ENCODE measurements at regions not wholly inside any gene's neighbourhood (a gene's known extent, or its start where the extent isn't known, plus 50 kb on each side); places are given as distances from the start of the nearest gene placed in this dataset.

- no peak for TF ChIP-seq CTCF (IDR thresholded peaks at IDR 0.05)
- no peak for TF ChIP-seq GATA3 (IDR thresholded peaks at IDR 0.05; ENCODE audit: borderline replicate concordance)
- no peak for TF ChIP-seq E2F6 (IDR thresholded peaks at IDR 0.05; ENCODE audit: borderline replicate concordance, low read depth)
- TF ChIP-seq EP300 (IDR thresholded peaks at IDR 0.05) = no peak
- TF ChIP-seq BHLHE40 (IDR thresholded peaks at IDR 0.05; ENCODE audit: low read depth, low read length) = no peak
- no peak for TF ChIP-seq CHD4 (IDR thresholded peaks at IDR 0.05; ENCODE audit: borderline replicate concordance)
- no peak for TF ChIP-seq SREBF2 (IDR thresholded peaks at IDR 0.05)
Observed at GRCh38 chr4:123284168-123284567, 112.4 kb upstream of the SPRY1 start.
